SJCRH30 (cell line): ENCODE measurements at regions not wholly inside any gene's neighbourhood (a gene's known extent, or its start where the extent isn't known, plus 50 kb on each side); places are given as distances from the start of the nearest gene placed in this dataset.

Source experiments
- DNase-seq, 2 experiments: peaks; one replicate each; pipeline ENCODE4 v3.0.0-alpha.2; 2015 to 2020
- H3K27ac ChIP-seq: fragments of 250-450 bp; sonication (Bioruptor Pico); 2 replicates; pipeline ENCODE4 v1.5.1; 2020; ENCODE audit warnings: mild to moderate bottlenecking, moderate library complexity
- H3K27me3 ChIP-seq: fragments of 250-450 bp; sonication (Bioruptor Pico); 2 replicates; pipeline ENCODE4 v1.5.1; 2020; ENCODE audit warnings: mild to moderate bottlenecking, moderate library complexity
- H3K36me3 ChIP-seq: fragments of 250-450 bp; sonication (Bioruptor Pico); 2 replicates; pipeline ENCODE4 v1.5.1; 2020; ENCODE audit warnings: mild to moderate bottlenecking, moderate library complexity
- H3K4me1 ChIP-seq: fragments of 250-450 bp; sonication (Bioruptor Pico); 2 replicates; pipeline ENCODE4 v1.5.1; 2020; ENCODE audit warnings: mild to moderate bottlenecking, moderate library complexity
- H3K4me3 ChIP-seq: fragments of 250-450 bp; sonication (Bioruptor Pico); 2 replicates; pipeline ENCODE4 v1.5.1; 2020; ENCODE audit warnings: mild to moderate bottlenecking, moderate library complexity
- H3K9me3 ChIP-seq: fragments of 250-450 bp; sonication (Bioruptor Pico); replicated peaks from 2 replicates; pipeline ENCODE4 v1.5.1; 2020; ENCODE audit warnings: mild to moderate bottlenecking, moderate library complexity

GRCh38 chr18:40911582-40912254 is 1043.3 kb upstream of the PIK3C3 start:
- DNase-seq = no peak
- H3K27ac ChIP-seq = no peak overlapping the region

GRCh38 chr18:40911041-40911440 is 1044.0 kb upstream of the PIK3C3 start:
- Histone ChIP-seq H3K9me3 (no peaks in the 10 kb centered on the region), H3K36me3 (no peaks in the 10 kb centered on the region), H3K4me3 (no peak overlapping the region), H3K27ac (no peak overlapping the region), H3K27me3 (no peaks in the 10 kb centered on the region), H3K4me1 (peaks cover 9% of the 10 kb centered on the region)
- DNase-seq = no peak

More at GRCh38 chr18:40911582-40912254, 1043.3 kb upstream of the PIK3C3 start:
- Histone ChIP-seq H3K36me3 (no peaks in the 10 kb centered on the region), H3K4me1 (peaks cover 9% of the 10 kb centered on the region), H3K4me3 (no peak overlapping the region), H3K9me3 (no peaks in the 10 kb centered on the region), H3K27me3 (no peaks in the 10 kb centered on the region)

GRCh38 chr18:40907842-40908241 is 1047.2 kb upstream of the PIK3C3 start:
- Histone ChIP-seq H3K27me3 (no peaks in the 10 kb centered on the region), H3K4me3 (no peak overlapping the region), H3K4me1 (peaks cover 31% of the 10 kb centered on the region), H3K36me3 (no peaks in the 10 kb centered on the region), H3K27ac (peak overlapping the region; percentile 1; the same call in 1 of the 2 replicates), H3K9me3 (no peaks in the 10 kb centered on the region)
- peak in 1 of 2 experiments; percentile 14 for DNase-seq

- peak overlapping the region; percentile 87 for H3K27ac ChIP-seq
- peak in 1 of 2 experiments; percentile 55 for DNase-seq
- no peaks in the 10 kb centered on the region for H3K36me3 ChIP-seq
- no peaks in the 10 kb centered on the region for H3K27me3 ChIP-seq
- peak overlapping the region; percentile 4; the same call in 1 of the 2 replicates for H3K4me3 ChIP-seq
- no peaks in the 10 kb centered on the region for H3K9me3 ChIP-seq
- peaks cover 43% of the 10 kb centered on the region for H3K4me1 ChIP-seq
Observed at GRCh38 chr18:40904295-40904694, 1050.7 kb upstream of the PIK3C3 start.

GRCh38 chr18:40902436-40902835 is 1052.6 kb upstream of the PIK3C3 start:
- no peak overlapping the region for H3K4me3 ChIP-seq
- no peaks in the 10 kb centered on the region for H3K36me3 ChIP-seq
- peaks cover 36% of the 10 kb centered on the region for H3K4me1 ChIP-seq
- no peaks in the 10 kb centered on the region for H3K9me3 ChIP-seq
- DNase-seq = peak in 1 of 2 experiments; percentile 39
- no peaks in the 10 kb centered on the region for H3K27me3 ChIP-seq
- peak overlapping the region; percentile 87 for H3K27ac ChIP-seq

- Histone ChIP-seq H3K27ac (no peak overlapping the region), H3K27me3 (no peaks in the 10 kb centered on the region), H3K36me3 (no peaks in the 10 kb centered on the region), H3K9me3 (no peaks in the 10 kb centered on the region), H3K4me1 (peaks cover 12% of the 10 kb centered on the region), H3K4me3 (no peak overlapping the region)
- no peak for DNase-seq
Observed at GRCh38 chr18:40897884-40898283, 1057.2 kb upstream of the PIK3C3 start.

GRCh38 chr18:40883271-40883670 is 1071.8 kb upstream of the PIK3C3 start:
- DNase-seq = no peak
- no peak overlapping the region for H3K4me3 ChIP-seq
- no peaks in the 10 kb centered on the region for H3K36me3 ChIP-seq
- no peak overlapping the region for H3K27ac ChIP-seq
- H3K27me3 ChIP-seq = no peaks in the 10 kb centered on the region
- H3K9me3 ChIP-seq = no peaks in the 10 kb centered on the region
- H3K4me1 ChIP-seq = no peaks in the 10 kb centered on the region

GRCh38 chr18:40882468-40882867 is 1072.6 kb upstream of the PIK3C3 start:
- Histone ChIP-seq H3K9me3 (no peaks in the 10 kb centered on the region), H3K36me3 (no peaks in the 10 kb centered on the region), H3K4me3 (no peak overlapping the region), H3K27ac (no peak overlapping the region), H3K4me1 (peaks cover 3% of the 10 kb centered on the region; the same call in 1 of the 2 replicates), H3K27me3 (no peaks in the 10 kb centered on the region)
- DNase-seq = no peak

- H3K27me3 ChIP-seq = no peaks in the 10 kb centered on the region
- no peaks in the 10 kb centered on the region for H3K36me3 ChIP-seq
- H3K4me3 ChIP-seq = no peak overlapping the region
- H3K9me3 ChIP-seq = no peaks in the 10 kb centered on the region
- DNase-seq = no peak
- peaks cover 6% of the 10 kb centered on the region; the same call in 1 of the 2 replicates for H3K4me1 ChIP-seq
- no peak overlapping the region for H3K27ac ChIP-seq
Observed at GRCh38 chr18:40878371-40878770, 1076.7 kb upstream of the PIK3C3 start.

GRCh38 chr18:40877096-40877495 is 1077.9 kb upstream of the PIK3C3 start:
- H3K27me3 ChIP-seq = no peaks in the 10 kb centered on the region
- peaks cover 6% of the 10 kb centered on the region; the same call in 1 of the 2 replicates for H3K4me1 ChIP-seq
- H3K9me3 ChIP-seq = no peaks in the 10 kb centered on the region
- no peak for DNase-seq
- no peak overlapping the region for H3K4me3 ChIP-seq
- no peaks in the 10 kb centered on the region for H3K36me3 ChIP-seq
- H3K27ac ChIP-seq = no peak overlapping the region

- H3K9me3 ChIP-seq = no peaks in the 10 kb centered on the region
- H3K36me3 ChIP-seq = no peaks in the 10 kb centered on the region
- H3K4me3 ChIP-seq = no peak overlapping the region
- no peak overlapping the region for H3K27ac ChIP-seq
- no peak for DNase-seq
- no peaks in the 10 kb centered on the region for H3K27me3 ChIP-seq
- peaks cover 6% of the 10 kb centered on the region; the same call in 1 of the 2 replicates for H3K4me1 ChIP-seq
Observed at GRCh38 chr18:40875101-40875615, 1079.9 kb upstream of the PIK3C3 start.

- H3K4me3 ChIP-seq = no peak overlapping the region
- peaks cover 6% of the 10 kb centered on the region; the same call in 1 of the 2 replicates for H3K4me1 ChIP-seq
- DNase-seq = no peak
- no peaks in the 10 kb centered on the region for H3K9me3 ChIP-seq
- H3K36me3 ChIP-seq = no peaks in the 10 kb centered on the region
- no peaks in the 10 kb centered on the region for H3K27me3 ChIP-seq
- H3K27ac ChIP-seq = no peak overlapping the region
Observed at GRCh38 chr18:40874233-40874632, 1080.8 kb upstream of the PIK3C3 start.

- H3K9me3 ChIP-seq = no peaks in the 10 kb centered on the region
- no peak overlapping the region for H3K4me3 ChIP-seq
- H3K4me1 ChIP-seq = no peaks in the 10 kb centered on the region
- no peaks in the 10 kb centered on the region for H3K36me3 ChIP-seq
- DNase-seq = no peak
- H3K27ac ChIP-seq = no peak overlapping the region
- H3K27me3 ChIP-seq = no peaks in the 10 kb centered on the region
Observed at GRCh38 chr18:40868110-40868858, 1086.8 kb upstream of the PIK3C3 start.

GRCh38 chr18:40867459-40867858 is 1087.6 kb upstream of the PIK3C3 start:
- H3K4me3 ChIP-seq = no peak overlapping the region
- H3K27ac ChIP-seq = no peak overlapping the region
- no peak for DNase-seq
- H3K9me3 ChIP-seq = no peaks in the 10 kb centered on the region
- no peaks in the 10 kb centered on the region for H3K27me3 ChIP-seq
- no peaks in the 10 kb centered on the region for H3K4me1 ChIP-seq
- no peaks in the 10 kb centered on the region for H3K36me3 ChIP-seq

- no peak overlapping the region for H3K27ac ChIP-seq
- no peak overlapping the region for H3K4me3 ChIP-seq
- no peaks in the 10 kb centered on the region for H3K36me3 ChIP-seq
- no peaks in the 10 kb centered on the region for H3K4me1 ChIP-seq
- no peak for DNase-seq
- H3K9me3 ChIP-seq = no peaks in the 10 kb centered on the region
- no peaks in the 10 kb centered on the region for H3K27me3 ChIP-seq
Observed at GRCh38 chr18:40866968-40867367, 1088.1 kb upstream of the PIK3C3 start.
